ENCODE measurements at regions not wholly inside any gene's neighbourhood (a gene's known extent, or its start where the extent isn't known, plus 50 kb on each side); places are given as distances from the start of the nearest gene placed in this dataset.
"Not testable (repeated sequence)": the region's sequence is repeated elsewhere in the genome, so short reads cannot be mapped to it uniquely, and the experiment has no call there.

DNA sequence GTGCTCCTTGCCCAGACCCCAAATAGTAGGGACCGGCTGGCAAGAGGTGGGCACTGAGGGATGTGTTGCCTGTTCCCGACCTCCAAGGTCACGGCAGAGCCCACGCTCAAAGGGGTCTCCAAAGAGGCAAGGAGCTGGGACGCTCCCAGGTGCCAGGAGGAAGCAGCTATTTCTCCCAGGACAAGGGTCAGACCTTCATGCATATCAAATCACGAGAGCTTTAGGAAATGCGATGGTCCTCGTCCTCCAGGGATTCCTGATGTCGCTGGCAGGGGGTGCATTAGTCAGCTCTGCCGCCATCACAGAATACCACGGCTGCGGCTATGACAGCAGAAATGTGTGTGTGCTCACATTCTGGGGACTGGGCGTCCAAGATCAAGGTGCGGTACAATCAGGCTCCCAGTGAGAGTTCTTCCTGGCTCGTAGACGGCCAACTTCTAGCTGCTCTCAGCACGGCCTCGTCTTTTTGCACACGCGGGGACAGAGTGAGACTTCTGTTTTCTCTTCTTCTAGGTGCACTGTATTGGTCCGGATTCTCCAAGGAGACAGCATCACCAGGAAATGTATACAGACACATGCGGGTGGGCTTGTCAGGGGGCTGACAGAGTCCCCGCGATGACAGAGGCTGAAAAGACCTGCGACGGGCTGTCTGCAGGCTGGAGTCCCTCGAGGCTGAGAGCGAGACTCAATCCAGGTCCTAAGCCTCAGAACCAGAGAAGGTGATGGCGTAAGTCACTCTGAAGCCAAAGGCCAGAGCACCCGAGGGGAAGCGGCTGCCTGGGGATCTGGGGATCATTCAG, 81.6 kb downstream of the SHANK2 start:
- Mint-ChIP-seq H3K36me3 (no peaks in the 10 kb centered on the region), H3K27ac (no peak overlapping the region), H3K4me1 (no peaks in the 10 kb centered on the region), H3K9me3 (peaks cover 3% of the 10 kb centered on the region), H3K4me3 (no peak overlapping the region)
- DNase-seq (ENCODE audit: low spot score in 2 of 2) (no peak), ATAC-seq (no peak)

DNA sequence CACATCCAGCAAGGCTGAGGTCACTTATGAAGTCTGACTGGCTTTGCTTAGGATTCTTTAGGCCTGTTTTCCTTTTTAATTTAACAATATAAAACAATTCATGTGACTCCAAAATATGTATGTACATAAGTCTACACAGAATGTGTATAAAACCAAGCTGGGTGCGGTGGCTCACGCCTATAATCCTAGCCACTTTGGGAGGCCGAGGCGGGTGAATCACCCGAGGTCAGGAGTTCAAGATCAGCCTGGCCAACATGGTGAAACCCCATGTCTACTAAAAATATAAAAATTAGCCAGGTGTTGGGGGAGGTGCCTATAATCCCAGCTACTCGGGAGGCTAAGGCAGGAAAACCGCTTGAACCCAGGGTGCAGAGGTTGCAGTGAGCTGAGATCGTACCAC, 83.1 kb downstream of the SHANK2 start:
- Mint-ChIP-seq H3K27ac (no peak overlapping the region), H3K4me1 (no peaks in the 10 kb centered on the region), H3K36me3 (no peaks in the 10 kb centered on the region), H3K4me3 (no peak overlapping the region), H3K9me3 (no peaks in the 10 kb centered on the region)
- ATAC-seq, result no peak
- DNase-seq (ENCODE audit: low spot score in 2 of 2), result no peak

DNA sequence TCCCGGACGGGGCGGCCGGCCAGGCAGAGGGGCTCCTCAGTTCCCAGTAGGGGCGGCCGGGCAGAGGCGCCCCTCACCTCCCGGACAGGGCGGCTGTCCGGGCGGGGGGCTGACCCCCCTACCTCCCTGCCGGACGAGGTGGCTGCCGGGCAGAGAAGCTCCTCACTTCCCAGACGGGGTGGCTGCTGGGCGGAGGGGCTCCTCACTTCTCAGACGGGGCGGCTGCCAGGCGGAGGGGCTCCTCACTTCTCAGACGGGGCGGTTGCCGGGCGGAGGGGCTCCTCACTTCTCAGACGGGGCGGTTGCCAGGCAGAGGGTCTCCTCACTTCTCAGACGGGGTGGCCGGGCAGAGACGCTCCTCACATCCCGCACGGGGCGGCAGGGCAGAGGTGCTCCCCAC, 84.6 kb downstream of the SHANK2 start:
- H3K4me3 Mint-ChIP-seq; DNase-seq (ENCODE audit: low spot score in 2 of 2); H3K27ac Mint-ChIP-seq; ATAC-seq; H3K4me1 Mint-ChIP-seq; H3K36me3 Mint-ChIP-seq; H3K9me3 Mint-ChIP-seq: not testable (repeated sequence)

GRCh38 chr11:71165771-71166170, 86.6 kb downstream of the SHANK2 start:
- Mint-ChIP-seq H3K4me1 (no peaks in the 10 kb centered on the region), H3K9me3 (no peaks in the 10 kb centered on the region), H3K4me3 (no peak overlapping the region), H3K36me3 (no peaks in the 10 kb centered on the region), H3K27ac (no peak overlapping the region)
- no peak for DNase-seq (ENCODE audit: low spot score in 2 of 2)
- no peak for ATAC-seq

- DNase-seq (ENCODE audit: low spot score in 2 of 2), result no peak
- ATAC-seq, result no peak
- Mint-ChIP-seq H3K27ac (no peak overlapping the region), H3K9me3 (no peaks in the 10 kb centered on the region), H3K4me3 (no peak overlapping the region), H3K4me1 (no peaks in the 10 kb centered on the region), H3K36me3 (no peaks in the 10 kb centered on the region)
Measured at GRCh38 chr11:71164621-71165020, 87.8 kb downstream of the SHANK2 start.

GRCh38 chr11:71164186-71164585, 88.2 kb downstream of the SHANK2 start:
- no peak overlapping the region for H3K27ac Mint-ChIP-seq
- DNase-seq (ENCODE audit: low spot score in 2 of 2), result no peak
- H3K9me3 Mint-ChIP-seq, result no peaks in the 10 kb centered on the region
- ATAC-seq, result no peak
- no peaks in the 10 kb centered on the region for H3K36me3 Mint-ChIP-seq
- no peaks in the 10 kb centered on the region for H3K4me1 Mint-ChIP-seq
- H3K4me3 Mint-ChIP-seq, result no peak overlapping the region

DNA sequence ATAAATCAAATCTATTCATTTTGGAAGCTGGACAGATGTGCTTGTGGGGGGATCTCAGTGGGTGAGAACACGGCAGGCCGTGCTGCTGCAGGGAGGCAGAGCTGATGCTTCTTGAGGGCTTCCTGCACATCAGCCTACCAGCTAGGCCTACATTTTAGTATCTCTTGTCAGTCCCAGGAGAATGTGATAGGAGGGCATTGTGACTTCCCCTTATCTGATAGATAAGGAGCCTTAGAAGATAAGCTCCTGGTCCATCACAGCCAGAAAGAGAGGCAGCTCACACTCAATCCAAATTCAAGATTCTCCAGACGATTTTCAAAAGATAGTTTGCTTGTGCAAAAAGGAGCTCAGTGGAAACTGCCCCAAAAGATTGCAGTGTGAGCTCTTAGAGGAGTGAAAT, 89.0 kb downstream of the SHANK2 start:
- H3K9me3 Mint-ChIP-seq, result no peaks in the 10 kb centered on the region
- H3K36me3 Mint-ChIP-seq, result no peaks in the 10 kb centered on the region
- no peak overlapping the region for H3K27ac Mint-ChIP-seq
- DNase-seq (ENCODE audit: low spot score in 2 of 2), result no peak
- no peak for ATAC-seq
- H3K4me3 Mint-ChIP-seq, result no peak overlapping the region
- H3K4me1 Mint-ChIP-seq, result no peaks in the 10 kb centered on the region

DNA sequence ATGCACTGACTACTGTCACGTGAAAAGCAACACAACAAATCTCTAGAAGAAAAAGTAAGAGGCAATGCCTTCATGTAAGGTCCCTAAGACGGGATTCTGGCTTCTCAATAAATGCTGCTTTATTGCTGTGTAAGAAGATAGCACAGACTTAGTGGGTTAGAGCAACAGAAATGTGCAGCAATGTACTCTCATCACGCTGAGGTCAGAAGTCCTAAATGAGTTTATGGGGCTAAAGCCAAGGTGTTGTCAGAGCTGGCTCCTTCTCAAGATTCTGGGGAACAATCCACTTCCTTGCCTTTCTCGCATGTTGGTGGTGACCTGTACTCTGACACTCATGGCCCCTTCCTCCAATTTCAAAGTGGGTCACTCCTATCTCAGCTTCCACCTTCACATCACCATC, 93.4 kb downstream of the SHANK2 start:
- ATAC-seq, result no peak

DNA sequence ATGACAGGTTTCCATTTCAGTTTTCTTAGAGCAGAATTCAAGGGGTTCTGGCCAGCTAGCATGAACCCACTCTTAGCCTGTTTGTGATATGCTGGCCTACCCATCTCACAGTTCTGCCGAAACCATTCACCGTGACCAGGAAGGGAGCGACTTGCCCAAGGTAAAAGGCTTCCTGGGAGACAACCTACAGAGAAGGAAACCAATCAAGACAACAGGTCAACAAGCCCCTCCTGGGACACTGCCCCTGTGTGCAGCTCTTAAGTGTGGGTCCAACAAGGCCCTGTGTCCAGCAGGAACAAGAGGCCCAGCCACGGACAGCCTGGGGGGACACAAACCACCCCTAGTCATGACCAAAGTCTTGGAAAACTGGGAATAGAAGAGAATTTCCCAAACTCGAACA, 94.7 kb downstream of the SHANK2 start:
- H3K4me3 Mint-ChIP-seq; H3K4me1 Mint-ChIP-seq; ATAC-seq; H3K27ac Mint-ChIP-seq; DNase-seq (ENCODE audit: low spot score in 2 of 2); H3K9me3 Mint-ChIP-seq; H3K36me3 Mint-ChIP-seq: not testable (repeated sequence)

More for the DNA sequence above, 93.4 kb downstream of the SHANK2 start:
- no peaks in the 10 kb centered on the region for H3K9me3 Mint-ChIP-seq
- H3K4me3 Mint-ChIP-seq, result no peak overlapping the region
- H3K4me1 Mint-ChIP-seq, result no peaks in the 10 kb centered on the region
- no peaks in the 10 kb centered on the region for H3K36me3 Mint-ChIP-seq
- no peak overlapping the region for H3K27ac Mint-ChIP-seq
- DNase-seq (ENCODE audit: low spot score in 2 of 2), result no peak

DNA sequence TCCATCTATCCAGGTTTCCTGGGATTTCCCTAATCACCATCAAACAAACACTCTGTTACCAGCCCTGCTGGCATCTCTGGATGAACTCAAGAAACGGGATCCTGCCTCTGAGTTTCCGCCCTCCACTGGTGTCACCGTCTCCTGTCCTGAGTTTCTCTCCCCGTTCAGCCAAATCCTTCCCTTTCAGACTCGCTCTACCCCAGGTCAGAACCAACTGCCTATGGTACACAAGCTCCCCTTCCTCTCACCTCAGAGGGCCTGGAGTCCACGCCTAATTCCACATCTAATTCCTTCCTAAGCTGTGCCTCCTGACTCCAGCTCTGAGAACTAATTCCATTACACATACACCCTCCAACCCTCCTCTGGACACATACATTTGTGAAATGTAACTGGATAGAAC, 96.1 kb downstream of the SHANK2 start:
- no peak overlapping the region for H3K27ac Mint-ChIP-seq
- DNase-seq (ENCODE audit: low spot score in 2 of 2), result no peak
- no peaks in the 10 kb centered on the region for H3K4me1 Mint-ChIP-seq
- no peak for ATAC-seq
- no peaks in the 10 kb centered on the region for H3K9me3 Mint-ChIP-seq
- no peaks in the 10 kb centered on the region for H3K36me3 Mint-ChIP-seq
- no peak overlapping the region for H3K4me3 Mint-ChIP-seq

DNA sequence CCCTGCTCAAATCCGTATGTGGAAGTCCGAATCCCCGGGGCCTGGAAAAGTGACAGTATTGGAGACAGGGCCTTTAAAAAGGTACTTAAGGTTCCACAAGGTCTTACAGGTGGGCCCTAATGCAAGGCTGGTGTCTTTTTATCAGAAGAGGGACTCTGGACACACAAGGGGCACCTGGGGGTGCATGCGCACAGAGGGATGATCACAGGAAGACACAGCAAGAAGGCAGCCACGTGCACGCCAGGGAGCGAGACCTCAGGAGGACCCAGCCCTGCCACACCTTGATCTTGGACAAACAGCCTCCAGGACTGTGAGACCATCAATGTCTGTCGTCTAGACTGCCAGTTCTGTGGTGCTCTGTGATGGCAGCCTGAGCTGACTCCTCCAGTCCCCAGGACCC, 96.5 kb downstream of the SHANK2 start:
- Mint-ChIP-seq H3K4me3 (no peak overlapping the region), H3K27ac (no peak overlapping the region), H3K4me1 (no peaks in the 10 kb centered on the region), H3K9me3 (no peaks in the 10 kb centered on the region), H3K36me3 (no peaks in the 10 kb centered on the region)
- DNase-seq (ENCODE audit: low spot score in 2 of 2) (no peak), ATAC-seq (no peak)

- Mint-ChIP-seq H3K27ac (no peak overlapping the region), H3K36me3 (no peaks in the 10 kb centered on the region), H3K4me3 (no peak overlapping the region), H3K9me3 (no peaks in the 10 kb centered on the region), H3K4me1 (no peaks in the 10 kb centered on the region)
- DNase-seq (ENCODE audit: low spot score in 2 of 2) (no peak), ATAC-seq (no peak)
Measured at GRCh38 chr11:71154261-71154805, 98.0 kb downstream of the SHANK2 start.

DNA sequence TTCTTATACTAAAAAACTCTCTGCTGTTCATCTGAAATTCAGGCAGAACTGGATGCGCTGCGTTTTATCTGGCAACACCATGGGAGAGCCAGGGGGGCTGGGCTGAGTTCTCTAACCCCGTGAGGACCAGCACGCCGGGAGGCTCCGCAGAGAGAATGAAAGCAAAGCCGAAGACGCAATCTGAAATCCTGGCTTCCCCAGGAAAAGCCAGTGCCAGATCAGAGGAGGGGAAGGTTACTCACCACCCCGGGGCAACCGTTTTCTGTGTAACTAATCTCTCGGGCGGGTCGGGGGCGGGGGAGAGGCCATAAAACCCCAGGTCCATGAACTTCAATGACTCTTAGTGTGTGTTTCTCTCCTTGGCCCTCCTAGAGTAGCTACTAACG, 99.4 kb downstream of the SHANK2 start:
- Mint-ChIP-seq H3K4me1 (no peaks in the 10 kb centered on the region), H3K9me3 (no peaks in the 10 kb centered on the region), H3K36me3 (no peaks in the 10 kb centered on the region), H3K4me3 (no peak overlapping the region), H3K27ac (no peak overlapping the region)
- no peak for DNase-seq (ENCODE audit: low spot score in 2 of 2)
- no peak for ATAC-seq

DNA sequence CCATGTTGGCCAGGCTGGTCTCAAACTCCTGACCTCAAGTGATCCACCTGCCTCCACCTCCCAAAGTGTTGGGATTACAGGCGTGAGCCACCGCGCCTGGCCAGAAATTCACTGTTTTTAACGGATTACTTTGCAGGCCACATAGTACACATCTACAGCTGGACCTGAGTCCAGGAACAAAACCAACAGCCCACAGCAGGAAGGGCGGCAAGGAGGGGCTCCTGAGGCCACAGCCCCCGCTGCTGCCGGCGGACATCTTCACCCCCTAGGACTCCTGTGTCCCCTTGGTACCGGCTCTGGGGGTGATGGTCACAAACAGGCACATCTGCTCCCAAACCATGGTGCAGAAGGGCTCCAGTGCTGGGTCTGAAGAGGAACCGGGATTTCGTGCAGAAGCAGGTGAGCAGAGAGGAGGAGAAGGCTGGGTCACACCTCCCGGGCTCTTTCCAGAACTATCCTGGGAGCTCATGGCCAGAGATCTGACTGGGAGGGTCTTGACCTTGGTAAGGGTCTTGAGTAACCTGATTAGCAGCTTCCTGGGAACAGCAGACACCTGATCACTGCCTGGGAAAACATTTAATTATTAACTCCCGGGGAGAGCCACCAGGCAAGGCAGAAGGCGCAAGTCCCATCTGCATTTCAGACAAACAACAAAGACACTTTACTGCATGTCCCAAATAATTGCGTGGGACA, 99.9 kb downstream of the SHANK2 start:
- not testable (repeated sequence) for ATAC-seq

GRCh38 chr11:71151561-71151960, 100.8 kb downstream of the SHANK2 start:
- Mint-ChIP-seq H3K36me3 (no peaks in the 10 kb centered on the region), H3K4me3 (no peak overlapping the region), H3K9me3 (no peaks in the 10 kb centered on the region), H3K27ac (no peak overlapping the region), H3K4me1 (no peaks in the 10 kb centered on the region)
- no peak for DNase-seq (ENCODE audit: low spot score in 2 of 2)
- no peak for ATAC-seq

More for the DNA sequence above, 99.9 kb downstream of the SHANK2 start:
- not testable (repeated sequence) for H3K27ac Mint-ChIP-seq; H3K4me1 Mint-ChIP-seq; DNase-seq (ENCODE audit: low spot score in 2 of 2); H3K4me3 Mint-ChIP-seq; H3K36me3 Mint-ChIP-seq; H3K9me3 Mint-ChIP-seq

GRCh38 chr11:71150859-71151258, 101.5 kb downstream of the SHANK2 start:
- H3K27ac Mint-ChIP-seq, result no peak overlapping the region
- no peaks in the 10 kb centered on the region for H3K36me3 Mint-ChIP-seq
- DNase-seq (ENCODE audit: low spot score in 2 of 2) (no peak), ATAC-seq (no peak)
- no peak overlapping the region for H3K4me3 Mint-ChIP-seq
- no peaks in the 10 kb centered on the region for H3K4me1 Mint-ChIP-seq
- no peaks in the 10 kb centered on the region for H3K9me3 Mint-ChIP-seq

Data from stimulated activated effector memory CD8-positive, alpha-beta T cell treated with anti-CD3 and anti-CD28 coated beads, Interleukin-12 subunit alpha, Interleukin-12 subunit beta, amount 100 ng/mL, for 72 hours (primary cell).